BJ (cell line): ENCODE measurements at regions not wholly inside any gene's neighbourhood (a gene's known extent, or its start where the extent isn't known, plus 50 kb on each side); places are given as distances from the start of the nearest gene placed in this dataset.

Experiments
- CTCF ChIA-PET: fragments of 350-600 bp; formaldehyde crosslinking; extraction: SDS; loops from one replicate; lab custom pipeline; 2021; ENCODE audit warnings: antibody characterized with exemption, inconsistent platforms; lab: Yijun Ruan, JAX
- POLR2A ChIA-PET: fragments of 300-600 bp; sonication (Branson Sonifier 250); formaldehyde crosslinking; extraction: SDS; loops from one replicate; lab custom pipeline; 2021; ENCODE audit warnings: antibody characterized with exemption; lab: Charles Lee
- DNase-seq: peaks from one replicate; pipeline ENCODE4 v3.0.0-alpha.2; 2011; ENCODE audit warnings: low read depth
- H3K27me3 ChIP-seq: 2 replicates; pipeline ENCODE4 v1.6.0; 2011; ENCODE audit warnings: low read length; ENCODE audit not compliant: control insufficient read depth, insufficient read depth
- H3K36me3 ChIP-seq: 2 replicates; pipeline ENCODE4 v1.5.1; 2011; ENCODE audit warnings: low read length; ENCODE audit not compliant: control insufficient read depth, insufficient read depth
- H3K4me3 ChIP-seq: 2 replicates; pipeline ENCODE4 v1.5.1; 2011; ENCODE audit warnings: low read depth, mild to moderate bottlenecking, control low read depth, low read length
- TF ChIP-seq, protein P1 (sequence below): IDR thresholded peaks from 2 replicates; pipeline ENCODE4 v1.5.1; 2011; ENCODE audit warnings: low read depth, mild to moderate bottlenecking, control low read depth, inconsistent platforms, low read length, moderate library complexity; ENCODE audit not compliant: insufficient read depth

GRCh38 chr1:34320053-34320669 is 143.5 kb downstream of the C1orf94 start:
- POLR2A ChIA-PET: no interaction called here
- no peaks in the 10 kb centered on the region for H3K27me3 ChIP-seq
- H3K36me3 ChIP-seq: no peaks in the 10 kb centered on the region
- no peak overlapping the region for H3K4me3 ChIP-seq
- CTCF ChIA-PET: no interaction called here
- TF ChIP-seq, protein P1, sequence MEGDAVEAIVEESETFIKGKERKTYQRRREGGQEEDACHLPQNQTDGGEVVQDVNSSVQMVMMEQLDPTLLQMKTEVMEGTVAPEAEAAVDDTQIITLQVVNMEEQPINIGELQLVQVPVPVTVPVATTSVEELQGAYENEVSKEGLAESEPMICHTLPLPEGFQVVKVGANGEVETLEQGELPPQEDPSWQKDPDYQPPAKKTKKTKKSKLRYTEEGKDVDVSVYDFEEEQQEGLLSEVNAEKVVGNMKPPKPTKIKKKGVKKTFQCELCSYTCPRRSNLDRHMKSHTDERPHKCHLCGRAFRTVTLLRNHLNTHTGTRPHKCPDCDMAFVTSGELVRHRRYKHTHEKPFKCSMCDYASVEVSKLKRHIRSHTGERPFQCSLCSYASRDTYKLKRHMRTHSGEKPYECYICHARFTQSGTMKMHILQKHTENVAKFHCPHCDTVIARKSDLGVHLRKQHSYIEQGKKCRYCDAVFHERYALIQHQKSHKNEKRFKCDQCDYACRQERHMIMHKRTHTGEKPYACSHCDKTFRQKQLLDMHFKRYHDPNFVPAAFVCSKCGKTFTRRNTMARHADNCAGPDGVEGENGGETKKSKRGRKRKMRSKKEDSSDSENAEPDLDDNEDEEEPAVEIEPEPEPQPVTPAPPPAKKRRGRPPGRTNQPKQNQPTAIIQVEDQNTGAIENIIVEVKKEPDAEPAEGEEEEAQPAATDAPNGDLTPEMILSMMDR: no peak
- DNase-seq: no peak

DNA sequence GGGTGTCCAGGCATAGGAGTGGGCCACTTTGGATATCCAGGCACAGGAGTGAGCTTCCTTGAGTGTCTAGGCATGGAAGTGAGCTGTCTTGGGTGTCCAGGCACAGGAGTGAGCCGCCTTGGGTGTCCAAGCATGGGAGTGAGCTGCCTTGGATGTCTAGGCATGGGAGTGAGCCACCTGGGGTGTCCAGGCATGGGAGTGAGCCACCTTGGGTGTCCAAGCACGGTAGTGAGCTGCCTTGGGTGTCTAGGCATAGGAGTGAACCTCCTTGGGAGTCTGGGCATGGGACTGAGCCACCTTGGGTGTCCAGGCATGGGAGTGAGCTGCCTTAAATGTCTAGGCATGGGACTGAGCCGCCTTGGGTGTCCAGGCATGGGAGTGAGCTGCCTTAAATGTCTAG is 146.3 kb downstream of the C1orf94 start:
- CTCF ChIA-PET: no interaction called here
- Histone ChIP-seq H3K4me3 (no peak overlapping the region), H3K36me3 (no peaks in the 10 kb centered on the region), H3K27me3 (no peaks in the 10 kb centered on the region)
- TF ChIP-seq, protein P1: no peak
- no peak for DNase-seq
- POLR2A ChIA-PET: no interaction called here

DNA sequence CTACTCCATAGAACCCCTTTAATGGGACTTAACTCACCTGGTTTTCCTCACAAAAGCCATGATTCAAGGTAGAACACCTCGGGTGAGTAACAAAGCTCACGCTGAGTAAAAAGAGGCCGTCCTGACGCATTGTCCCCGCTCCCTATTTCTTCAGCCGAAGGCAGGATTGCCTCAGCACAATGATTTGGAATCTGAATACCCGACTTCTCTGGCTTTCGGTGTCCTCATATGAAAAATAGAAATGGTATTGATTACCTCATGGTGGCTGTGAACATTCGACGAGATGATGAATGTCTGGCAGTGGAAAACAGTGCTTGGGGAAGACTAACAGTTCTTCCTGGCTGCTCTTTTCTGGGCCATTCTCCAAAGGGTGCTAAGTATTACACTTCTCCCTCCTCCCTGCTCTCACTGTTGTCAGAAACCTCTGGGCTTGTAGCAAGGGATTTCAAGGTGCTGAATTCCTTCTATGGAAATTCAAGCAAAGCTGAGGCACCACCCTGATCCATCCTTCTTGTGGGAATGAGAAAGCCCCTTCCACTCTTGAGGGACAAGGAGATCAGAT is 148.3 kb downstream of the C1orf94 start:
- CTCF ChIA-PET: no interaction called here
- H3K27me3 ChIP-seq: no peaks in the 10 kb centered on the region
- H3K4me3 ChIP-seq: no peak overlapping the region
- TF ChIP-seq, protein P1: no peak
- POLR2A ChIA-PET: no interaction called here
- DNase-seq: no peak
- H3K36me3 ChIP-seq: no peaks in the 10 kb centered on the region

- TF ChIP-seq, protein P1: no peak
- Histone ChIP-seq H3K36me3 (no peaks in the 10 kb centered on the region), H3K27me3 (no peaks in the 10 kb centered on the region), H3K4me3 (no peak overlapping the region)
- CTCF ChIA-PET: interaction anchor here (1.1 kb wide), 1 partner anchor 16 kb away, joined by 3 read pairs; no protein-coding TSS in a partner anchor
- POLR2A ChIA-PET: no interaction called here
- DNase-seq: no peak
Measured at GRCh38 chr1:34328281-34328799, 151.6 kb downstream of the C1orf94 start.

DNA sequence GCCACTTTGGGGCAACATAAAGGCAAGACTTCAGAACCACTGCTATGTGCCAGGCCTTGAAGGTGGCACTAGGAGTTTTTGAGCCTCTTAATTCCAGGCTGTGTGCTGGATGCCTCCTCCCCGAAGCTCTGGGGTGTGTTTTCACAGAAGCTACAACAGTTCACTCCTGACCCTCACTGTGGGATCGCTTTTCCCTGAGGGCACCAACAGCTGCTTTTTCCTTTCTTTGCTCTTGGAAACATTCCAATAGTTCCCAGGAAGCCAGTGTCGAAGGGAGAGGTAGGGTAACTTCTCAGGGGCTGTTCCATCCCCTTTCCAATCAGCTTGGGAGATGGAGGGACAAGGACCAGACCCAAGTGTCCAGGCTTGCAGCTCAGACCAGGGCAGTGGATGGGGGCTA is 153.4 kb downstream of the C1orf94 start:
- Histone ChIP-seq H3K27me3 (no peaks in the 10 kb centered on the region), H3K36me3 (no peaks in the 10 kb centered on the region), H3K4me3 (no peak overlapping the region)
- no peak for DNase-seq
- ChIA-PET CTCF (interaction anchor here (0.6 kb wide), 1 partner anchor 22 kb away, joined by 3 read pairs; no protein-coding TSS in a partner anchor), POLR2A (no interaction called here)
- TF ChIP-seq, protein P1: no peak
